ENCODE measurements at regions not wholly inside any gene's neighbourhood (a gene's known extent, or its start where the extent isn't known, plus 50 kb on each side); places are given as distances from the start of the nearest gene placed in this dataset.

GRCh38 chr12:113612793-113613192 lies 141.1 kb upstream of the LHX5 start:
- H4K20me1 ChIP-seq (ENCODE audit: insufficient read depth, low read depth, low read length), result no peaks in the 10 kb centered on the region
- no peaks in the 10 kb centered on the region for H3K79me2 ChIP-seq (ENCODE audit: low read length)
- no peaks in the 10 kb centered on the region for H3K36me3 ChIP-seq (ENCODE audit: insufficient read depth, low read length)
- H3K27me3 ChIP-seq (ENCODE audit: low read length), result no peaks in the 10 kb centered on the region
- H3K4me2 ChIP-seq (ENCODE audit: low read depth, low read length, poor library complexity, severe bottlenecking), result no peak overlapping the region
- no peaks in the 10 kb centered on the region for H3K4me1 ChIP-seq (ENCODE audit: low read length)
- H2AFZ ChIP-seq (ENCODE audit: low read length), result no peak overlapping the region
- no peak overlapping the region for H3K4me3 ChIP-seq (ENCODE audit: low read length)
- H3K9ac ChIP-seq (ENCODE audit: low read length), result no peak overlapping the region
- DNase-seq, result no peak
- H3K9me2 ChIP-seq (replicated peaks; ENCODE audit: insufficient read depth, low read length), result no peaks in the 10 kb centered on the region
- H3K27ac ChIP-seq (ENCODE audit: low read length), result no peak overlapping the region
- no peaks in the 10 kb centered on the region for H3K9me3 ChIP-seq (ENCODE audit: low read length)

DNA sequence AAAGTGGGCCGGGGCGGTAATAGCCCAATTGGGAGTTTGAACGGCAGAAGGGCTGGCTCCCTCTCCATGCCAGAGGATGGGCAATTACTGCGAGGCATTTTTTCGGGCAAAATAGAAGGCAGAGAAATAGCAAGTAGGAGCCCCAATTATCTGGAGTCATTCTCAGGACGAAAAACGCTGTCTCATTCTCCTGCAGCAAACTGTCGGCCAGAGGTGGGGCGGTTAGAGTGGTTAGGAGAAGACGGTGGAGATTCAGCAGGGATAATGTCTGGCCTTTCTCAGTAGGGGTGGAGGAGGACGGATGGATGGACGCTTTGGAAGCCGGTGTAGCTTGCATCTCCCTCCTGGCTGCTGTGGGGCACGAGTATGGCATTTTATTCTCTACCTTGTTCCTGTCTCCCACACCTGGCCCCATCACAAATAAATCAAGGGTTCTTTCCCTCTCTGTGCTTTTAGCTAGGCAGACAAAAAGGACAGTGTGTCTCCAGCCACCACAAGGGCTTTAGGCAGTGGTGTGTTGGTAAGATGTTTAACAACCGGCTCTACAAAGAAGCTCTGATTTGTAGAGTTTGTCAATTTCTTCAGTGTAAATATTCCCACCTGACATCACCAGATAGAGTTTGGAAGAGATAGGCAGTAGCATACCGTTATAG lies 140.5 kb upstream of the LHX5 start:
- no peaks in the 10 kb centered on the region for H3K27me3 ChIP-seq (ENCODE audit: low read length)
- no peak overlapping the region for H3K9ac ChIP-seq (ENCODE audit: low read length)
- no peak for DNase-seq
- no peak overlapping the region for H3K27ac ChIP-seq (ENCODE audit: low read length)
- H3K4me1 ChIP-seq (ENCODE audit: low read length), result no peaks in the 10 kb centered on the region
- H3K9me2 ChIP-seq (replicated peaks; ENCODE audit: insufficient read depth, low read length), result no peaks in the 10 kb centered on the region
- H3K36me3 ChIP-seq (ENCODE audit: insufficient read depth, low read length), result no peaks in the 10 kb centered on the region
- H3K4me3 ChIP-seq (ENCODE audit: low read length), result no peak overlapping the region
- H3K9me3 ChIP-seq (ENCODE audit: low read length), result no peaks in the 10 kb centered on the region
- no peak overlapping the region for H2AFZ ChIP-seq (ENCODE audit: low read length)
- H4K20me1 ChIP-seq (ENCODE audit: insufficient read depth, low read depth, low read length), result no peaks in the 10 kb centered on the region
- no peak overlapping the region for H3K4me2 ChIP-seq (ENCODE audit: low read depth, low read length, poor library complexity, severe bottlenecking)
- no peaks in the 10 kb centered on the region for H3K79me2 ChIP-seq (ENCODE audit: low read length)

DNA sequence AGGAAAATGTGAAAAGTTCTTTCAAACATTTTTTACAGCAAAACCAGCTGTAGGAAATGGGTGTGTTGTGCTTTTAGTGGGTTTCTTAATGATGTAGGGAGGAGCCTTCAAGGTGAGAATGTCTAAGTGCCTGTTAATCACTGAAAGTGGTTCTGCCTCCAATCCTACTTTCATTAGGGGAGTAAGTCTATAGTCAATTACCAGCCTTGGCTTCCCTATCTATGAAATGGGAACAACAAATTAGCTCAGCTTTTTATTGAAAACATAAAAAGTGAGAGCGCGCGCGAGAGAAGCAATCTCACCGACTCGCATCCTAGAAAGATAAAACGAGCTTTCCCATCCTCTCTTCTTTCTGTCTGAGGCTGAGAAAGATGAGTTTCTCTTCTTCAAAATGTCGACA lies 140.0 kb upstream of the LHX5 start:
- Histone ChIP-seq H3K4me2 (ENCODE audit: low read depth, low read length, poor library complexity, severe bottlenecking) (no peak overlapping the region), H2AFZ (ENCODE audit: low read length) (no peak overlapping the region), H3K27ac (ENCODE audit: low read length) (no peak overlapping the region), H3K4me1 (ENCODE audit: low read length) (no peaks in the 10 kb centered on the region), H4K20me1 (ENCODE audit: insufficient read depth, low read depth, low read length) (no peaks in the 10 kb centered on the region), H3K9ac (ENCODE audit: low read length) (no peak overlapping the region), H3K9me2 (replicated peaks; ENCODE audit: insufficient read depth, low read length) (no peaks in the 10 kb centered on the region), H3K79me2 (ENCODE audit: low read length) (no peaks in the 10 kb centered on the region), H3K9me3 (ENCODE audit: low read length) (no peaks in the 10 kb centered on the region), H3K27me3 (ENCODE audit: low read length) (no peaks in the 10 kb centered on the region), H3K4me3 (ENCODE audit: low read length) (no peak overlapping the region), H3K36me3 (ENCODE audit: insufficient read depth, low read length) (no peaks in the 10 kb centered on the region)
- no peak for DNase-seq

GRCh38 chr12:113610698-113611097 lies 139.0 kb upstream of the LHX5 start:
- no peak overlapping the region for H2AFZ ChIP-seq (ENCODE audit: low read length)
- H3K36me3 ChIP-seq (ENCODE audit: insufficient read depth, low read length), result no peaks in the 10 kb centered on the region
- H3K4me3 ChIP-seq (ENCODE audit: low read length), result no peak overlapping the region
- H3K27ac ChIP-seq (ENCODE audit: low read length), result no peak overlapping the region
- no peak overlapping the region for H3K9ac ChIP-seq (ENCODE audit: low read length)
- H3K4me2 ChIP-seq (ENCODE audit: low read depth, low read length, poor library complexity, severe bottlenecking), result no peak overlapping the region
- DNase-seq, result no peak
- no peaks in the 10 kb centered on the region for H4K20me1 ChIP-seq (ENCODE audit: insufficient read depth, low read depth, low read length)
- no peaks in the 10 kb centered on the region for H3K79me2 ChIP-seq (ENCODE audit: low read length)
- no peaks in the 10 kb centered on the region for H3K4me1 ChIP-seq (ENCODE audit: low read length)
- H3K9me3 ChIP-seq (ENCODE audit: low read length), result no peaks in the 10 kb centered on the region
- H3K9me2 ChIP-seq (replicated peaks; ENCODE audit: insufficient read depth, low read length), result no peaks in the 10 kb centered on the region
- H3K27me3 ChIP-seq (ENCODE audit: low read length), result no peaks in the 10 kb centered on the region

DNA sequence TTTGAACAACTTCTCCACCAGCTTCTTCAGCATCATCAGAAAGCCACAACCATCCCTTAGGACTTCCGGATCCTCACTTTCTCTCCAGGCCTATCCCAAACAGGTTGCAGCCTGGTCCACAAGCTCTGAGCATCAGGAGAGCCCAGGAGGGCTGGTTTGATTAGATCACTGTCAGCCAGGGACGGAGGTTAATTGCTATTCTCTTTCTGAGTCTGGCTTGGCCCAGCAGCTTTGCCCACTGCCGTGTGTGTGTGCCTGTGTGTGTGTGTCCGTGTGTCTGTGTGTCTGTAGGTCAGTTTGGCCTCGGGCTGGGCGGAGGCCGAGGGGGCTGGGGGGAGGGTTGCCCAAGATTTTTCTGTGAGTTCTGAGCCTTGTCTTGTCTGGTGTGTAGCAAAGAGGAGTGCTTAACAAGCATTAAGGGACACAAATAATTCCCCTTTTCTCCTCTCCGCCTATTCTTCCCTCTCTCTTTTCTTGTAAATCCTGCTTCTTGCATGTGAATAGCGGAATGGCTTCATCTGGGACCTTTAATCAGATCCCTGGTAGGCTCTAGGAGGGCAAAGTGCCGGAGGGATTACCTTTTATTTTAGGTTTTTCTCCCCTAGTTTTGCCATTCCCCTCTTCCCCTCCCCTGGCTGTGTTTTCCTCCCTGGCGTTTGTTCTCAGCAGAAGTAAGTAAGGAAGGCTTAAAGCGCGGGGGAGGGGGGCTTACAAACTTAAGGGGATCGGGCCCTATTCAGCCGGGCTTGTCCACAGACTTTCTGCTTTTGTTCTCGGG lies 138.2 kb upstream of the LHX5 start:
- Histone ChIP-seq H3K9ac (ENCODE audit: low read length) (no peak overlapping the region), H2AFZ (ENCODE audit: low read length) (no peak overlapping the region), H3K27me3 (ENCODE audit: low read length) (no peaks in the 10 kb centered on the region), H3K27ac (ENCODE audit: low read length) (no peak overlapping the region), H3K9me3 (ENCODE audit: low read length) (no peaks in the 10 kb centered on the region), H3K79me2 (ENCODE audit: low read length) (no peaks in the 10 kb centered on the region), H3K4me2 (ENCODE audit: low read depth, low read length, poor library complexity, severe bottlenecking) (no peak overlapping the region), H3K9me2 (replicated peaks; ENCODE audit: insufficient read depth, low read length) (no peaks in the 10 kb centered on the region), H4K20me1 (ENCODE audit: insufficient read depth, low read depth, low read length) (no peaks in the 10 kb centered on the region), H3K4me1 (ENCODE audit: low read length) (no peaks in the 10 kb centered on the region), H3K4me3 (ENCODE audit: low read length) (no peak overlapping the region), H3K36me3 (ENCODE audit: insufficient read depth, low read length) (no peaks in the 10 kb centered on the region)
- DNase-seq, result no peak

DNA sequence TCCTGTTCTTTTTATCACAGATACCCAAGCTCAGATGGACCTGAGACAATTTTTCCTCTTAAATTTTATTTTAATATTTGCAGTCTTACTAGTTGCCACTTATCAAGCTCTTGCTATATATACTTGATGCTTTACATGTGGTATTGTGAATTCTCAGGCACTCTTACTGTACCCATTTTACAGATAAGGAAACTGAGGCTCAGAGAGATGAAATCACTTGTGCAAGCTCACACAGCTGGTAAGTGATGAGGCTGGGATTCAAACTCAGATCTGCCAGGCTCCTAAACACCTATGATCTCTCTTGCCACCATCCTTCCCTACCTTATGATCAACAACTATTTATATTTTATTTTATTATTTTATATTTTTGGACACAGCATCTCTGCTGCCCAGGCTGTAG lies 133.0 kb upstream of the LHX5 start:
- Histone ChIP-seq H3K27me3 (ENCODE audit: low read length) (no peaks in the 10 kb centered on the region), H3K79me2 (ENCODE audit: low read length) (no peaks in the 10 kb centered on the region), H3K4me2 (ENCODE audit: low read depth, low read length, poor library complexity, severe bottlenecking) (no peak overlapping the region), H3K4me3 (ENCODE audit: low read length) (no peak overlapping the region), H3K9me3 (ENCODE audit: low read length) (no peaks in the 10 kb centered on the region), H2AFZ (ENCODE audit: low read length) (no peak overlapping the region), H3K27ac (ENCODE audit: low read length) (no peak overlapping the region), H3K9me2 (replicated peaks; ENCODE audit: insufficient read depth, low read length) (no peaks in the 10 kb centered on the region; the same call in 1 of the 2 replicates), H3K4me1 (ENCODE audit: low read length) (no peaks in the 10 kb centered on the region), H4K20me1 (ENCODE audit: insufficient read depth, low read depth, low read length) (no peaks in the 10 kb centered on the region), H3K36me3 (ENCODE audit: insufficient read depth, low read length) (no peaks in the 10 kb centered on the region), H3K9ac (ENCODE audit: low read length) (no peak overlapping the region)
- DNase-seq, result no peak

- Histone ChIP-seq H2AFZ (ENCODE audit: low read length) (no peak overlapping the region), H3K9me3 (ENCODE audit: low read length) (no peaks in the 10 kb centered on the region), H3K4me3 (ENCODE audit: low read length) (no peak overlapping the region), H3K4me2 (ENCODE audit: low read depth, low read length, poor library complexity, severe bottlenecking) (no peak overlapping the region), H3K79me2 (ENCODE audit: low read length) (no peaks in the 10 kb centered on the region), H3K27me3 (ENCODE audit: low read length) (no peaks in the 10 kb centered on the region), H3K36me3 (ENCODE audit: insufficient read depth, low read length) (no peaks in the 10 kb centered on the region), H4K20me1 (ENCODE audit: insufficient read depth, low read depth, low read length) (no peaks in the 10 kb centered on the region), H3K9ac (ENCODE audit: low read length) (no peak overlapping the region), H3K9me2 (replicated peaks; ENCODE audit: insufficient read depth, low read length) (no peaks in the 10 kb centered on the region; the same call in 1 of the 2 replicates), H3K4me1 (ENCODE audit: low read length) (no peaks in the 10 kb centered on the region), H3K27ac (ENCODE audit: low read length) (no peak overlapping the region)
- DNase-seq, result peak; percentile 61
These were observed 130.1 kb upstream of the LHX5 start for GRCh38 chr12:113601656-113602263.

DNA sequence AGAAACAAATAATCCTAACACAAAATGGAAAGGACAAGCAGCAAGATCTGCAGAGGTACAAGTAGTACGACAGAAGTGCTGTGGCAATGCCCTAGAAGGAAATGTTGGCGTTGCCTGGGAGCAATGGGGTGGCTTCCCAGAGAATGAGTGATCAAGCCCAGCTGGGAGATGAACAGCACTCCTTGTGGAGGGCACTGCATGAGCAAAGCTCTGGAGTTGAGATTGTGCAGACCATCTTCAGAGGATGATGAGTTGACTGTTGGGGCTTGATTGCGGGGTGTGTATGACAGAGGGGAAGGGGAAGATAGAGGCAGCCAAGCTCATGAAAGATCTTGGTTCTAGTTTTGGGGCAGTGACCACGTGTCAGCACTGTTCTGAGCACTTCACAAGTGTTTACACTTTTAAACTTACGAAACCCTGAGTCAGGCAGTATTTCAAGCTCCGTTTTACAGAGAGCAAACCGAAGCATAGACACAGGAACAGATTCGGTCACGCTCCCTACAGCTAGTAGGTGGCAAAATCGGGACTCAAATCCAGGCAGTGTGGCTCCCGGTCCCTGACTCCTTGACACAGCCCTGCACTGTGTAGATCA lies 127.2 kb upstream of the LHX5 start:
- H3K4me1 ChIP-seq (ENCODE audit: low read length), result no peaks in the 10 kb centered on the region
- no peaks in the 10 kb centered on the region for H3K27me3 ChIP-seq (ENCODE audit: low read length)
- no peak overlapping the region for H3K27ac ChIP-seq (ENCODE audit: low read length)
- H3K9me2 ChIP-seq (replicated peaks; ENCODE audit: insufficient read depth, low read length), result no peaks in the 10 kb centered on the region; the same call in 1 of the 2 replicates
- H3K79me2 ChIP-seq (ENCODE audit: low read length), result no peaks in the 10 kb centered on the region
- H3K36me3 ChIP-seq (ENCODE audit: insufficient read depth, low read length), result no peaks in the 10 kb centered on the region
- H2AFZ ChIP-seq (ENCODE audit: low read length), result no peak overlapping the region
- no peak for DNase-seq
- no peaks in the 10 kb centered on the region for H3K9me3 ChIP-seq (ENCODE audit: low read length)
- H3K9ac ChIP-seq (ENCODE audit: low read length), result no peak overlapping the region
- no peaks in the 10 kb centered on the region for H4K20me1 ChIP-seq (ENCODE audit: insufficient read depth, low read depth, low read length)
- H3K4me2 ChIP-seq (ENCODE audit: low read depth, low read length, poor library complexity, severe bottlenecking), result no peak overlapping the region
- H3K4me3 ChIP-seq (ENCODE audit: low read length), result no peak overlapping the region
